ENCODE measurements at regions not wholly inside any gene's neighbourhood (a gene's known extent, or its start where the extent isn't known, plus 50 kb on each side); places are given as distances from the start of the nearest gene placed in this dataset.

DNA sequence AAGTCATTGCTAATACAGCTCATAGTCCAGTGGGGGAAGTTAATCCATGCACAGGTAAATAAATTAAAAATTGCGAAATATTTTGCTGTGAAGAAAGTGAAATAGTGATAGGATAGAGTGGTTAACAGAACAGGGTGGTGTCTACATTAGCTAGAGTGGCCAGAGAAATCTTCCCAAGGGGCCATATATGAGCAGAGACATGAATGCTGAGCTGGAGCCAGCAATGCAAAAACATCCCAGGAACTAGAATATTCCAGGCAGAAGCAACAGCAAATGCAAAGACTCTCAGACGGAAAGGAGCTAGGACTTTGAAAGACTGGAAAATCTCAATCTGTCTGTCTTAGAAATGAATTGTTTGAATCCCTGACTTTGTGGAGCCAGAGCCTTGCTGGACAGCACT is 1221.6 kb downstream of the MAT2B start (continued):
- TF ChIP-seq, protein P1, sequence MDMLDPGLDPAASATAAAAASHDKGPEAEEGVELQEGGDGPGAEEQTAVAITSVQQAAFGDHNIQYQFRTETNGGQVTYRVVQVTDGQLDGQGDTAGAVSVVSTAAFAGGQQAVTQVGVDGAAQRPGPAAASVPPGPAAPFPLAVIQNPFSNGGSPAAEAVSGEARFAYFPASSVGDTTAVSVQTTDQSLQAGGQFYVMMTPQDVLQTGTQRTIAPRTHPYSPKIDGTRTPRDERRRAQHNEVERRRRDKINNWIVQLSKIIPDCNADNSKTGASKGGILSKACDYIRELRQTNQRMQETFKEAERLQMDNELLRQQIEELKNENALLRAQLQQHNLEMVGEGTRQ (IDR thresholded peaks at IDR 0.05; ENCODE audit: borderline replicate concordance, low read depth, low read length), result no peak
- no peak for TF ChIP-seq NFXL1 (IDR thresholded peaks at IDR 0.05; ENCODE audit: borderline replicate concordance)
- no peak for TF ChIP-seq ESRRA (IDR thresholded peaks at IDR 0.05; ENCODE audit: low read length)
- TF ChIP-seq CBX5 (IDR thresholded peaks at IDR 0.05; ENCODE audit: low read depth), result no peak
- no peak for TF ChIP-seq ZNF217 (IDR thresholded peaks at IDR 0.05)

DNA sequence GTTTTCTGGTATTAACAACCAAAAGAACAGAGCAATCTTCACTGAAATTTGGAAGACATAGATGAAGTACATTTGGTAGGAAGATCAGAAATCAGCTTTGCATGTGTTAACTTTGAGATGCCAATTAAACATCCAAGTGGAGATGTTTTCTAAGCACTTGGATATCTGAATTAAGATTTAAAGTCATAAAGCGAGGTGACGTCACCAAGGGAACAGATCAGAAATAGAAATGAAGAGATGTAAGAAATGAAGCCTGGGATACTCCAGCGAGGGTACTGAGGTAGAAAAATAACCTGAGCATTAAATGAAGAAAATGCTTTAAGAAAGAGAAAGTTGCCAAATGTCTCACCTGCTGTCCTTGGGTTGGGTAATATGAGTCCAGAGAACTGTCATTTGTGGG is 1223.3 kb downstream of the MAT2B start:
- in situ Hi-C loops (cut with MboI), result no loop called here
- H3K4me3 ChIP-seq, result no peak overlapping the region
- H3K27ac ChIP-seq (ENCODE audit: control insufficient read depth, insufficient read depth), result no peak overlapping the region
- SMC1A ChIA-PET (ENCODE audit: uncharacterized antibody, unreplicated experiment), result no interaction called here
- no peaks in the 10 kb centered on the region for H3K79me2 ChIP-seq (ENCODE audit: control insufficient read depth, insufficient read depth, low read length)
- DNase-seq (ENCODE audit: low read depth, low spot score) (no peak), ATAC-seq (no peak), FAIRE-seq (no peak)
- H3K4me2 ChIP-seq (ENCODE audit: control insufficient read depth, insufficient read depth), result no peak overlapping the region
- H3K4me1 ChIP-seq (ENCODE audit: control insufficient read depth, insufficient read depth, low read length), result no peaks in the 10 kb centered on the region
- H2AFZ ChIP-seq (ENCODE audit: control insufficient read depth, low read depth, low read length), result no peak overlapping the region
- CTCF ChIA-PET, result no interaction called here
- no peak overlapping the region for H3K9ac ChIP-seq (ENCODE audit: control insufficient read depth, insufficient read depth, low read length)
- H4K20me1 ChIP-seq (ENCODE audit: control insufficient read depth, insufficient read depth), result no peaks in the 10 kb centered on the region
- POLR2A ChIA-PET, result no interaction called here
- RAD21 ChIA-PET (ENCODE audit: unreplicated experiment), result no interaction called here
- WGBS (ENCODE audit: insufficient coverage, insufficient replicate concordance, low lambda C conversion rate, missing lambda C conversion rate), result 58% methylated on average over 3 of the region's 3 CpGs
- intact Hi-C loops (cut with micrococcal nuclease; ENCODE audit: unreplicated experiment), result no loop called here
- H3K27me3 ChIP-seq (replicated peaks in 1 of 2; ENCODE audit: control insufficient read depth in 2 of 2, insufficient read depth in 2 of 2, low read length in 1 of 2), result no peaks in the 10 kb centered on the region
- H3K36me3 ChIP-seq (ENCODE audit: control insufficient read depth in 2 of 2, insufficient read depth in 2 of 2, low read length in 1 of 2), result no peaks in the 10 kb centered on the region
- TF ChIP-seq BHLHE40 (IDR thresholded peaks at IDR 0.05; ENCODE audit: borderline replicate concordance in 1 of 2, low read depth in 2 of 2, low read length in 1 of 2), result no peak
- TF ChIP-seq ZBED1 (IDR thresholded peaks at IDR 0.05; ENCODE audit: borderline replicate concordance), result no peak
- no peak for TF ChIP-seq ZNF384 (IDR thresholded peaks at IDR 0.05; ENCODE audit: borderline replicate concordance, low read depth, low read length)
- TF ChIP-seq SP1 (IDR thresholded peaks at IDR 0.05; ENCODE audit: low read depth, low read length), result no peak
- no peak for TF ChIP-seq NFXL1 (IDR thresholded peaks at IDR 0.05; ENCODE audit: borderline replicate concordance)
- TF ChIP-seq, protein P2, sequence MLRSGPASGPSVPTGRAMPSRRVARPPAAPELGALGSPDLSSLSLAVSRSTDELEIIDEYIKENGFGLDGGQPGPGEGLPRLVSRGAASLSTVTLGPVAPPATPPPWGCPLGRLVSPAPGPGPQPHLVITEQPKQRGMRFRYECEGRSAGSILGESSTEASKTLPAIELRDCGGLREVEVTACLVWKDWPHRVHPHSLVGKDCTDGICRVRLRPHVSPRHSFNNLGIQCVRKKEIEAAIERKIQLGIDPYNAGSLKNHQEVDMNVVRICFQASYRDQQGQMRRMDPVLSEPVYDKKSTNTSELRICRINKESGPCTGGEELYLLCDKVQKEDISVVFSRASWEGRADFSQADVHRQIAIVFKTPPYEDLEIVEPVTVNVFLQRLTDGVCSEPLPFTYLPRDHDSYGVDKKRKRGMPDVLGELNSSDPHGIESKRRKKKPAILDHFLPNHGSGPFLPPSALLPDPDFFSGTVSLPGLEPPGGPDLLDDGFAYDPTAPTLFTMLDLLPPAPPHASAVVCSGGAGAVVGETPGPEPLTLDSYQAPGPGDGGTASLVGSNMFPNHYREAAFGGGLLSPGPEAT (IDR thresholded peaks at IDR 0.05; ENCODE audit: low read depth), result no peak
- TF ChIP-seq RUNX3 (IDR thresholded peaks at IDR 0.05; ENCODE audit: low read length), result no peak
- TF ChIP-seq, protein P3, sequence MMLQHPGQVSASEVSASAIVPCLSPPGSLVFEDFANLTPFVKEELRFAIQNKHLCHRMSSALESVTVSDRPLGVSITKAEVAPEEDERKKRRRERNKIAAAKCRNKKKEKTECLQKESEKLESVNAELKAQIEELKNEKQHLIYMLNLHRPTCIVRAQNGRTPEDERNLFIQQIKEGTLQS (IDR thresholded peaks at IDR 0.05; ENCODE audit: borderline replicate concordance, extremely low read depth, low read depth, low read length), result no peak
- TF ChIP-seq CHD4 (IDR thresholded peaks at IDR 0.05), result no peak
- TF ChIP-seq STAT1 (conservative IDR thresholded peaks at IDR 0.05), result no peak
- TF ChIP-seq CBX3 (IDR thresholded peaks at IDR 0.05; ENCODE audit: borderline replicate concordance, low read depth), result no peak
- no peak for TF ChIP-seq NRF1 (conservative IDR thresholded peaks at IDR 0.05; ENCODE audit: low read depth, low read length)
- no TSS peak for BruUV-seq (replicated peaks)
- H3K9me3 ChIP-seq (replicated peaks; ENCODE audit: control insufficient read depth, insufficient read depth, low read length), result no peaks in the 10 kb centered on the region

Measured in GM12878 (cell line).